ENCODE measurements at regions not wholly inside any gene's neighbourhood (a gene's known extent, or its start where the extent isn't known, plus 50 kb on each side); places are given as distances from the start of the nearest gene placed in this dataset.

GRCh38 chr6:48199499-48199898 lies 88.5 kb upstream of the PTCHD4 start (continued):
- TF ChIP-seq ZBTB33 (IDR thresholded peaks at IDR 0.05) (no peak), NFXL1 (IDR thresholded peaks at IDR 0.05; ENCODE audit: borderline replicate concordance) (no peak), GATAD2B (conservative IDR thresholded peaks at IDR 0.05; ENCODE audit: low read depth) (no peak), TARDBP (IDR thresholded peaks at IDR 0.05; ENCODE audit: borderline replicate concordance) (no peak), ZNF217 (IDR thresholded peaks at IDR 0.05) (no peak)

- SMC1A ChIA-PET (ENCODE audit: uncharacterized antibody, unreplicated experiment): interaction anchor here (1.2 to 1.5 kb wide), 3 partner anchors 11 to 16 kb away, joined by 3 to 5 read pairs (median 4); no protein-coding TSS in a partner anchor
- H3K27ac ChIP-seq (ENCODE audit: control insufficient read depth, insufficient read depth): no peak overlapping the region
- H3K9ac ChIP-seq (ENCODE audit: control insufficient read depth, insufficient read depth, low read length): no peak overlapping the region
- H3K9me3 ChIP-seq (replicated peaks; ENCODE audit: control insufficient read depth, insufficient read depth, low read length): no peaks in the 10 kb centered on the region
- ATAC-seq (no peak), FAIRE-seq (no peak), DNase-seq (ENCODE audit: low read depth, low spot score) (no peak)
- BruUV-seq (replicated peaks): no TSS peak
- H3K36me3 ChIP-seq (ENCODE audit: control insufficient read depth in 2 of 2, insufficient read depth in 2 of 2, low read length in 1 of 2): no peaks in the 10 kb centered on the region
- H2AFZ ChIP-seq (ENCODE audit: control insufficient read depth, low read depth, low read length): no peak overlapping the region
- no peaks in the 10 kb centered on the region for H3K4me1 ChIP-seq (ENCODE audit: control insufficient read depth, insufficient read depth, low read length)
- in situ Hi-C loops (cut with MboI) (no loop called here), intact Hi-C loops (cut with micrococcal nuclease; ENCODE audit: unreplicated experiment) (no loop called here)
- no peaks in the 10 kb centered on the region for H3K27me3 ChIP-seq (replicated peaks in 1 of 2; ENCODE audit: control insufficient read depth in 2 of 2, insufficient read depth in 2 of 2, low read length in 1 of 2)
- no peaks in the 10 kb centered on the region for H3K79me2 ChIP-seq (ENCODE audit: control insufficient read depth, insufficient read depth, low read length)
- no peak for TF ChIP-seq SRF (IDR thresholded peaks at IDR 0.05; ENCODE audit: low read depth in 2 of 2, low read length in 2 of 2)
- no peak for TF ChIP-seq RELB (IDR thresholded peaks at IDR 0.05; ENCODE audit: low read depth)
- RAD21 ChIA-PET (ENCODE audit: unreplicated experiment): no interaction called here
- CTCF ChIA-PET: interaction anchor here (0.6 to 0.9 kb wide), 2 partner anchors 53 to 568 kb away, joined by 3 to 5 read pairs; no protein-coding TSS in a partner anchor
- H3K4me2 ChIP-seq (ENCODE audit: control insufficient read depth, insufficient read depth): no peak overlapping the region
- WGBS (ENCODE audit: insufficient coverage, insufficient replicate concordance, low lambda C conversion rate, missing lambda C conversion rate): 0% methylated on average over 2 of the region's 2 CpGs
- H3K4me3 ChIP-seq: no peak overlapping the region
- no peaks in the 10 kb centered on the region for H4K20me1 ChIP-seq (ENCODE audit: control insufficient read depth, insufficient read depth)
- POLR2A ChIA-PET: no interaction called here
Measured at GRCh38 chr6:48197941-48198340, 86.9 kb upstream of the PTCHD4 start.

Measured in GM12878 (cell line).